PC-9 (cell line): ENCODE measurements at regions not wholly inside any gene's neighbourhood (a gene's known extent, or its start where the extent isn't known, plus 50 kb on each side); places are given as distances from the start of the nearest gene placed in this dataset.

Experiments used
- EZH2 ChIP-seq: fragments of 200-600 bp; sonication (generic); IDR thresholded peaks from 2 replicates; pipeline ENCODE4 v1.8.0; 2017; ENCODE audit warnings: antibody characterized with exemption, low read depth
- TF ChIP-seq, protein P1 (sequence below): fragments of 200-600 bp; sonication (generic); conservative IDR thresholded peaks from 2 replicates; pipeline ENCODE4 v1.6.1; 2017; ENCODE audit warnings: mixed run types, antibody characterized with exemption, mild to moderate bottlenecking, moderate library complexity

DNA sequence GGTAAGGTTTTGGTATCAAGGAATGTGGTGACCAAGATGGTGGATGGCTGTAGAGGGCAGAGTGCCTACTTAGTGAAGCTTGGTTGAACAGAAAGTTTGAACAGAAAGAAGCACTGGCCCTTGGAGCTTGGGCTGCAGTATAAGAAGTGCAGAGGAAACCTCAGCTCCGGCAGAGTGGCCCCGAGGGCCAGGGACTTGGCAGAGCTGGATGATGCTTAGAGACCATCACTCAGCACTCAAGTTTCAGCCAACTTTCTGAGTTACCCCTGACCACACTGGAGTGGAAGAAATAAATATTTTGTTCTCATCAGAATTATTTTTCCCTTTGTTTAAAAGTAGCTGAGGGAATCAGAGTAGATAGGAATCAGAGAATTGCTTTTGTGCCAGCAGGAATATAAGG lies 336.7 kb downstream of the C7orf25 start:
- TF ChIP-seq, protein P1, sequence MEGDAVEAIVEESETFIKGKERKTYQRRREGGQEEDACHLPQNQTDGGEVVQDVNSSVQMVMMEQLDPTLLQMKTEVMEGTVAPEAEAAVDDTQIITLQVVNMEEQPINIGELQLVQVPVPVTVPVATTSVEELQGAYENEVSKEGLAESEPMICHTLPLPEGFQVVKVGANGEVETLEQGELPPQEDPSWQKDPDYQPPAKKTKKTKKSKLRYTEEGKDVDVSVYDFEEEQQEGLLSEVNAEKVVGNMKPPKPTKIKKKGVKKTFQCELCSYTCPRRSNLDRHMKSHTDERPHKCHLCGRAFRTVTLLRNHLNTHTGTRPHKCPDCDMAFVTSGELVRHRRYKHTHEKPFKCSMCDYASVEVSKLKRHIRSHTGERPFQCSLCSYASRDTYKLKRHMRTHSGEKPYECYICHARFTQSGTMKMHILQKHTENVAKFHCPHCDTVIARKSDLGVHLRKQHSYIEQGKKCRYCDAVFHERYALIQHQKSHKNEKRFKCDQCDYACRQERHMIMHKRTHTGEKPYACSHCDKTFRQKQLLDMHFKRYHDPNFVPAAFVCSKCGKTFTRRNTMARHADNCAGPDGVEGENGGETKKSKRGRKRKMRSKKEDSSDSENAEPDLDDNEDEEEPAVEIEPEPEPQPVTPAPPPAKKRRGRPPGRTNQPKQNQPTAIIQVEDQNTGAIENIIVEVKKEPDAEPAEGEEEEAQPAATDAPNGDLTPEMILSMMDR, result no peak
- no peak for TF ChIP-seq EZH2
